HK-2 (cell line): ENCODE measurements at regions not wholly inside any gene's neighbourhood (a gene's known extent, or its start where the extent isn't known, plus 50 kb on each side); places are given as distances from the start of the nearest gene placed in this dataset.
"Not testable (repeated sequence)": the region's sequence is repeated elsewhere in the genome, so short reads cannot be mapped to it uniquely, and the experiment has no call there.

Experiments
- DNase-seq: peaks from one replicate; pipeline ENCODE4 v3.0.0-alpha.2; 2018; ENCODE audit not compliant: unreplicated experiment

DNA sequence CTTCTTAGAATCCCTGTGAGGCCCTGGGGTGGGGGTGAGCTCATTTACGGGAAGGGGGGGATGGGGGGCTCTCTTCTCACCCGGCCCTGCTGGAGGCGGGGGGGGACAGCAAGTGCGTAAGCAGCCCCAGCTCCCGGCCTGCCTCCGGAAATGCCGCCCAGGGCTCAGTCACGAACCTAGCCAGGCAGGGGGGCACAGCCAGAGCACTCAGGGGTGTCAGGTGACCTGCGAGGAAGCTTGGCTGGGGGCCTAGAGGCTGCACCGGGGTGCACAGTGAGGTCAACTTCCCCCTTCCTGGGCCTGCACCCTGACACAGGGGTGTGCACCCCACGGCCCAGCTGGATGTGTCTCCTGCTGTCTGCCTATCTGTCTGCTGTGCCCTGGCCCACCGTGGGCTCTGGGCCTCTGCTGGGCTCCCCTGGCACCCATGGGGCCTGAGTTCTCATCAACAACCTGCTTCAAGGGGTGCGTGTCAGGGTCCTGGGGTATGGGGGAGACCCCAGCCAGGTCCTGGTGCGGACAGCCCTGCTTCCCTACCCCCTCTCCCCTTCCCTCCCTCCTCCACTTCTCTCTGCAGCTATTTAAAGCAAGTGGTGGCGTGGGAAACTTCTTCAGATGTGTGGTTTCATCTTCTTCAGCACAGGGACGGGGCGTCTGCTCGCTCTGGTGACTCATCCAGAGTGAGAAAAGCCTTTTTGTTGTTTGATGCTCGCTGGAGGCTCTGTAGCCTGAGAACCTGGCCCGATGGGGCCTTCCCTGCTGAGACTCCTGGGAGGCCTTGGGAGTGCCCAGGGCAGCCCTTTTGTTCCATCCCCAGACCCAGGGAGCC lies 92.5 kb upstream of the RUNX3 start:
- DNase-seq, result peak; percentile 80

- no peak for DNase-seq
Observed at GRCh38 chr1:25021591-25022215, 91.6 kb upstream of the RUNX3 start.

GRCh38 chr1:25020851-25021590 lies 90.9 kb upstream of the RUNX3 start:
- no peak for DNase-seq

- DNase-seq, result no peak
Observed at GRCh38 chr1:25020173-25020845, 90.2 kb upstream of the RUNX3 start.

DNA sequence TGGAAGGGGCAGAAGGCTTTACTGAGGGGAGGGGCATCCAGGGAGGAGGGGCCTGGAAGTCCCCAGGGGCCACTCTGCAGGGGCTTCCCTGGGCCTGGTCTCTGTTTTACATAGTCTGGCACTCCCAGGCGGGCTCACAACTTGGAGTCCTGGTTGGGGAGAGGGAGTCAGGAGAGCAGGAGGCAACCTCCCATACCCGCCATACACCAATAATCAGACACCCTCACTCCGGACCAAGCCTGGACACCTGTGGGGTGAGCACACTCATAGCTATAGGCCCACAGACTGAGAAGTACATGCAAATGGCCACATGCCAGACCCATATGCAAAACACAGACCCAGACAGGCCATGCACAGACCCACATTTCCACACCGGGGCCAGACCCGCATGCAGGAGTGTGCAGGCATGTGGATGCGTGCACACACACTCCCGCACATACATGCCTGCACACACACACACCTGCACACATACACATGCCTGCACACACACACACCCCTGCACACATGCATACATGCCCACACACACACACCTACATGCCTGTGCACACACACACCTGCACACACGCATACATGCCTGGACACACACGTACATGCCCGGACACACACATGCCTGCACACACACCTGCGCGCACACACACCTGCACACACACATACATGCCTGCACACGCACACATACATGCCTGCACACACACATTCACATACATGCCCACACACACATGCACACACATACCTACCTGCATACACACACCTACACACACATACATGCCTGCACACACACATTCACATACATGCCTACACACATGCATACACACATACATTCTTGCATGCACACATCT lies 89.5 kb upstream of the RUNX3 start:
- DNase-seq, result no peak

GRCh38 chr1:25018943-25019336 lies 88.9 kb upstream of the RUNX3 start:
- no peak for DNase-seq

DNA sequence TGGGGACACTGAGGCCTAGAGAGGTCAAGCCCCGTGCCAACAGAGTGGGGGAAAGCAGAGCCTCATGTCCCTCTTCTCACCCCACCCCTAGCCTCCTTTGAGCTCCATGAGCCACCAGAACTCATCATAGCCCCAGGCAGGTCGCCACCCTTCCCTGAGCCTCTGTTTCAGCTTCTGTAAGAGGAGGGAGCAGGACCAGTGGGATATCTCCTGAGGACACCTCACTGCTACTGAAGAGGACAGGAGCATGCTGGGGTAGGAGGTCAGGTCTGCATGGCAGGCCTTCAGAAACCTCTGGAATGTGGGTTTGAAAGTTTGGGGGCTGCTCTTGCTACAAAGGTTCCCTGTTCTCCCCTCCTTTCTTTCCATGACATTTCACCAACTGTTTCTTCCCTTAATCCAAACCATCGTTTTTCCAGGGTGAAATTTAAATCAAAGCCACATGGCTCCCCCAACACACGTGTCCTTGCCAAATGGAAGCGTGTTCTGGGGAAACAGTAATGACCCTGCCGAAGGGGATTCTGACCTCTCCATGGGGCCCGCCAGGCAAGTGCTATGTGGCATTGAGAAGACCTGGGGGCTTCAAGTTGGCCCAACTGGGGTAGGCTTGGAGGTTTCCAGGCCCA lies 88.1 kb upstream of the RUNX3 start:
- DNase-seq, result no peak

DNA sequence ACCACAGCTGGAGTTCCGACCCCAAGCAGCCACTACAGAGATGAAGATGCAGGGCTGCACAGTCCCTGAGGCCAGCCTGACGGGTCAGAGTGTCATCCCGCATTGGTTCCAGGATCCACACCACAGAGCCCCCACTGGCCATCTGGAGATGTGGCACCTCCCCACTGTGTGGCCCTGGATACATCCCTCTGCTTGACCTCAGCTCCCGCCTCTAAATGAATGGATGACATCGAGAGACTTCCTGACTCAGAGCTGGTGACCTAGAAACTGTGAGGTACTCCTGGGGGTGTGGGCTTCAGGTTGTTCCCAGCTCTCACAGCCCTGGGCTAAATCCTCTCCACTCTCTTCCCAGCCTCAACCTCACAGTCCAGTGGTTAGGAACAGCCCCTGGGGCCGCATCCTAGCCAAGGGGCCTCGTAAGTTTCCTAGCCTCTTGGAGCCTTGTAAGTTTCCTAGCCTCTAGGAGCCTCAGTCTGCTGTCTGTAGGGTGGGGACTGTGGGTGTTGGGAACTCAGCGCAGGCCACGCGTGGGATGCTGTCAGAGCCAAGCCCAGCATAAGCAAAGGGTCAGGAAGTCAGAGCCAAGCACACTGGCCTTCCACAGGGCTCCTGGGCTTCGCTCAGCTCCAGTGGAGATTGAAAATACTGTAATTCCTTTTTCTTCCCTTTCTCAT lies 87.5 kb upstream of the RUNX3 start:
- no peak for DNase-seq

GRCh38 chr1:25012966-25013962 lies 83.2 kb upstream of the RUNX3 start:
- no peak for DNase-seq

DNA sequence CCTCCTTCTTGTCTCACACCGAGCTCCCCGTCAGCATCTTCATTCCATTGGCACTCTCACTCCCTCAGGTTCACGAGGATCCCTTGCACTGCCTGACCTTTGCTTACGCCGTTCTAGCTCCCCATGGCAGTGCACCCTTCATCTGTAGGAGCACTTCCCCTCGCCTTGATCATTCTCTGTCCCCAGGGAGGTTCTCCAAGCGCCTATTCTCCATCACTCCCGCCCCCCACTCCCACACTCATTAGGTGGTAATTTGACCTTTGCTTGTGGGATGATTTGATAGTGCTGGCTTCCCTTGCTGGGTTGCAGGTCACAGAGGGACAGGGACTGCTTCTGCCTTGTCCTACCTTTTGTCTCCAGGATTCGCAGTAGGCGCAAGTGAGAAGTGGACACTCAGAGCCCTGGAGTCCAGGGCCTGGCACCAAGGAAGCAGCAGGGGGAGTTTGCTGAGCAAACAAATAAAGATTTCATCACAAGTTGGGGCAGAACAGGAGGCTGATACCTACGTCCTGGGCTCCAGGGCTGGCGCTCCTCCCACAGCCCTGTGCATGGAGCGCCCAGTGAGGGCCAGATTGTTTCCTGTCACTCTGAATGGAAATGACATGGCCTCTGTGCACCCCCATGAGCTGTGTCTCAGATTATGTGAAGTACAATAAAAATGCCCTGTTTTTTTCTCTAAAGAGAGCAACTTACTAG lies 82.0 kb upstream of the RUNX3 start:
- DNase-seq, result no peak

GRCh38 chr1:25011275-25011674 lies 81.2 kb upstream of the RUNX3 start:
- DNase-seq, result no peak

DNA sequence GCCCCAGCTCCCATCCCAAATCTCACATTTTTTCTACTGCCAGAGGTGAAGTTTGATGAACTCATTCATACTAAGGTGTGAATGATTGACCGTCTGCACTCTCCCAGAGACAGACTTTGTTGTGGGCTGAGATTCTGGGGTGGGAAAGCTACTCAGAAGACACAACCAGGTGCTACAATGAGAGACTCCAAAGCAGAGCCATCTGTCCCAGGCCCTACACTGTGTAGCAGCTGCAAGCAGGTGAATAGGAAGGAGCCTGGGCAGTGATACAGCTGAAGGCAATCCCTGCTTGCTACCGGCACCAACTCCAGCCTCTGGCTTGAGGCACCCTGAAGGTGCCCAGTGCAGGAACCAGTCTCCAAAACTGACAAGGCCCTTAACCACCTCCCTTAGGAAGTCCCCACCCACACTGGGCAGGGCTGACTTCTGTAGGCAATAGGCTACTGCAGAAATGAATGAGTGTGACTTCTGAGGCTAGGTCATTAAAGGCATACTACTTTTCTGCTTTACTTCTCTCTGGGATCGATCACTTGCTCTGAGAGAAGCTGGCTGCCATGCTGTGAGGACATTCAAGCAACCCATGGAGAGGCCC lies 79.7 kb upstream of the RUNX3 start:
- no peak for DNase-seq

DNA sequence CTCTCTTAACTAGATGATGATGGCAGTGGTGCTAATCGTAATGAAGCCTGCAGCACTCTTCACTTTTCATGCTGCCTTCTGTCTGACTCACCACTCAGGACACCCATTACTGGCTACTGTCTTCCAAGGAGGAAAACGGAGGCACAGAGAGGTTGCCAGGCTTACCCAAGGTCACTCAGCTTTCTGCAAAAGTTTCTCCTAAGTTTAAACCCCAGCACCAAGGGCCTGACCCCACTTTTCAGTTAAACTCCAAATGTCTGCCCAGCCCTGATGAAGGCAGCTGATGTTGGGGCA lies 78.1 kb upstream of the RUNX3 start:
- DNase-seq, result no peak

GRCh38 chr1:25007390-25008191 lies 77.5 kb upstream of the RUNX3 start:
- not testable (repeated sequence) for DNase-seq

DNA sequence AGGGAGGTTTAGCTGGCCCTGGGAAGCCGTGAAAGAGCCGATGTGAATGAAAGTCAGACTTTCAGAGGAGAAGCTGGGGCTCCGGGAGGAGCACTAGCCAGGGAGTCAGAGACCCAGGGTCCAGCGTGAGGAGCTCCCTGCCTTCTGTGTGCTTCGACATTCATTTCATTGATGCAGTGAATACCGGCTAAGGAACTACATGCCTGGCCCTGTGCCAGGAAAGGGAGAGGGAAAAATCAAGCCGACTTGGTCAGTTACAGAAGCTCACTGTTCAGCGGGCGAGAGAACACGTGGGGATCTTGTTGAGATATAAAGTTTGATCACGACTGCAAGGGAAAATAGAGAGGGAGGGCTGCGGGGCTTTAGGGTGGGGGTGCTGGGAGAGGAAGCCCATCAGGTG lies 76.7 kb upstream of the RUNX3 start:
- DNase-seq, result no peak

DNA sequence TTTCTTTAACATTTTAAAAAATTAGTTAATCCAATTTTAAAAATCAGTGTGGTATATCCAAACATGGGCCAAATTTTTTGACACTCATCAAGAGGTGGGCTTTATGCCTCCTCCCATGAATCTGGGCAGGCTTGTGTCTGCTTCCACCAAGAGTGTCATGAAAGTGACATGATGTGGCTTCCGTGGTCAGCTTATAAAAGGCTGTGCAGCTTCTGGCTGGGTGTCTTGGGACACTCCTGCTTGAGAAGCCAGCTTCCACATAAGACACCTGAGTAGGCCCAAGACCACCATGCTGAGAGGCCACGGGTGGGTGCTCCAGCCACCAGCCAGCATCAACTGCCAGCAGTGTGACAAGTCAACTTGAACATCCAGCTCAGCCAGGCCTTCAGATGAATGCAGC lies 74.3 kb upstream of the RUNX3 start:
- no peak for DNase-seq

- DNase-seq, result no peak
Observed at GRCh38 chr1:25003457-25004190, 73.5 kb upstream of the RUNX3 start.
